ENCODE measurements at regions not wholly inside any gene's neighbourhood (a gene's known extent, or its start where the extent isn't known, plus 50 kb on each side); places are given as distances from the start of the nearest gene placed in this dataset.

DNA sequence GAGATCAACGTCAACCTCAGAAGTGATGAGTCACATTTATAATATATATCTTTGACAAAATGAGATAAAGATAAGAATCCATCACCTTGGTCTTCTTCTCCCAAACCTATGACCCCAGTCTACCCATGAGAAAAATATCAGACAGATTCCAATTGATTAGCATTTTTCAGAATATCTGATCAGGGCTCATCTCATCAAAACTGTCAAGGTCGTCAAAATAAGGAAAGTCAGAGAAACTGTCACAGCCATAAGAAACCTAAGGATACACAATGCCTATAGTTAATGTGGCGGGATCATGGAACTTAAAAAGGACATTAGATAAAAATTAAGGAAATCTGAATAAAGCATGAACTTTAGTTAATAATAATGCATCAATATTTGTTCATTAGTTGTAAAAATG is 374.1 kb downstream of the FAT4 start:
- TF ChIP-seq, protein P1, sequence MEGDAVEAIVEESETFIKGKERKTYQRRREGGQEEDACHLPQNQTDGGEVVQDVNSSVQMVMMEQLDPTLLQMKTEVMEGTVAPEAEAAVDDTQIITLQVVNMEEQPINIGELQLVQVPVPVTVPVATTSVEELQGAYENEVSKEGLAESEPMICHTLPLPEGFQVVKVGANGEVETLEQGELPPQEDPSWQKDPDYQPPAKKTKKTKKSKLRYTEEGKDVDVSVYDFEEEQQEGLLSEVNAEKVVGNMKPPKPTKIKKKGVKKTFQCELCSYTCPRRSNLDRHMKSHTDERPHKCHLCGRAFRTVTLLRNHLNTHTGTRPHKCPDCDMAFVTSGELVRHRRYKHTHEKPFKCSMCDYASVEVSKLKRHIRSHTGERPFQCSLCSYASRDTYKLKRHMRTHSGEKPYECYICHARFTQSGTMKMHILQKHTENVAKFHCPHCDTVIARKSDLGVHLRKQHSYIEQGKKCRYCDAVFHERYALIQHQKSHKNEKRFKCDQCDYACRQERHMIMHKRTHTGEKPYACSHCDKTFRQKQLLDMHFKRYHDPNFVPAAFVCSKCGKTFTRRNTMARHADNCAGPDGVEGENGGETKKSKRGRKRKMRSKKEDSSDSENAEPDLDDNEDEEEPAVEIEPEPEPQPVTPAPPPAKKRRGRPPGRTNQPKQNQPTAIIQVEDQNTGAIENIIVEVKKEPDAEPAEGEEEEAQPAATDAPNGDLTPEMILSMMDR (IDR thresholded peaks at IDR 0.05), result no peak
- TF ChIP-seq EZH2 (IDR thresholded peaks at IDR 0.05; ENCODE audit: borderline replicate concordance, insufficient read depth, low read depth, low read length, poor library complexity, severe bottlenecking), result no peak

Measured in B cell (primary cell).